GM19240 (cell line): ENCODE measurements at regions not wholly inside any gene's neighbourhood (a gene's known extent, or its start where the extent isn't known, plus 50 kb on each side); places are given as distances from the start of the nearest gene placed in this dataset.
"Not testable (repeated sequence)": the region's sequence is repeated elsewhere in the genome, so short reads cannot be mapped to it uniquely, and the experiment has no call there.

Experiments
- DNase-seq: peaks from one replicate; pipeline ENCODE4 v3.0.0; 2011; ENCODE audit warnings: low spot score; ENCODE audit not compliant: insufficient read length

DNA sequence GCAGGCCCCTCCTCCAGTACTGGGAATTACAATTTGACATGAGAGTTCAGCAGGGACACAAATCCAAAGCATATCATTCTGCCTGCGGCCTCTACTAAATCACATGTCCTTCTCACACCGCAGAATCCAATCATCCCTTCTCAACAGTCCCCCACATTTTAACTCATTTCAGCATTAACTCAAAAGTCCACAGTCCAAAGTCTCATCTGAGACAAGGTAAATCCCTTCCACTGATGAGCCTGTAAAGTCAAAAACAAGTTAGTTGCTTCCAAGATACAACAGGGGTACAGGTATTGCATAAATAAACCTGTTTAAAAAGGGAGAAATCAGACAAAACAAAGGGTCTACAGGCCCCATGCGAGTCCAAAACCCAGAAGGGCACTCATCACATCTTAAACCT, 64.0 kb downstream of the EBNA1BP2 start:
- no peak for DNase-seq

DNA sequence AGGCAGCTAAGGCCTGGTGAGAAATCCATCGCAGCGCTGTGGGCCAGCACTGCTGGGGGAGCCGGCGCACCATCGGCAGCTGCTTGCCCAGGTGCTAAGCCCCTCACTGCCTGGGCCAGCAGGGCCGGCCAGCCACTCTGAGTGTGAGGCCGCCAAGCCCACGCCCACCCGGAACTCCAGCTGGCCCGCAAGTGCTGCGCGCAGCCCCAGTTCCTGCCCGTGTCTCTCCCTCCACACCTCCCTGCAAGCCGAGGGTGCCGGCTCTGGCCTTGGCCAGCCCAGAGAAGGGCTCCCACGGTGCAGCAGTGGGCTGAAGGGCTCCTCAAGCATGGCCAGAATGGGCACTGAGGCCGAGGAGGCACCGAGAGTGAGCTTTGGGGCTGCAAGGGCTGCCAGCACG, 64.4 kb downstream of the EBNA1BP2 start:
- DNase-seq = no peak

DNA sequence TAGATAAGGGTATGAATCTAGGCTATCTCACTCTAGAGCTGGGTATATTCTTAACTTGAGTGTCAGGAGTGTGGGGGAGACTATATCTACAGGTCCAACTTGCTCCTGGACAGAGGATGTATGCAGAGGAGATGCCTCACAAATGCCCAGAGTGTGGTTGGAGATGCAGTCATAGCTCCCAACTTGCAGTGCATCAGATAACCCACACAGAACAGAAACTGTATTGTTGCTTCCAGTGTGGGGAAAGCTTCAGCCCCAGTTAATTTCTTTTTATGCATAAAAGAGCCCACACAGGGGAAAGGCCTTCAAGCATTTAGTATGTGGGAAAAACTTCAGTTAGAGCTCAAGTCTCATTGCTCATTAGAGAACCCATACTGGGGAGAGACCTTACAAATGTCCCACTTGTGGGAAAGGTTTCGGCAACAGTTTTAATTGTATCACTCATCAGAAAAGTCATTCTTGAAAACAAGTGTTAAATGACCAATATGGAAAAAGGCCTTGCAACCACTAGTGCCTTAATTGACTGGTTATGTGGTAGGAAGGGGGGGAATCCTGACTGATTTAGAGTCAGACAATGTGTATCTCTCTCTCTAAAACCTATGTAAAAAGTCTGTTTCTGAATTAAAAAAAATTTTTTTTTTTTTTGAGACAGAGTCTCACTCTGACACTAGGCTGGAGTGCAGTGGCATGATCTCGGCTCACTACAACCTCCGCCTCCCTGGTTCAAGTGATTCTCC, 67.9 kb downstream of the EBNA1BP2 start:
- DNase-seq = no peak

DNA sequence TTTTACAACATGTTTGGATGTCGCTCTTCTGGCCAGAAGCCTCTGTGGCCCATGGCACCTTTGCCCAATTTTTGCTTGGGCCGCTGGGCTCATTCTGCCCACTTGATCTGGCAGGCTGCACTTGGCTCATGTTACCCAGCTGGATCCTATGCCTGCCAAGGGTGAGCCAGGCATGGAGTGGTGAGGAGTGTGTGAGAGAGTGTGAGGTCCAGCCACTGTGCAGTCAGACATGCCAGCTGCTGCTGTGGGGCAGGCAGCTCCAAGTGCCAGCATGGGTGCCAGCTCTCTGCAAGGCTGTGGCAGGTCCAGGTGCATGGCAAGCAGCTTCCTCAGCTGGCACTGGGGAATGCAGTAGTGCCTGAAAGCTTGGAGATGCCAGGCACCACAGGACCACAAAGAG, 71.0 kb downstream of the EBNA1BP2 start:
- DNase-seq = no peak

DNA sequence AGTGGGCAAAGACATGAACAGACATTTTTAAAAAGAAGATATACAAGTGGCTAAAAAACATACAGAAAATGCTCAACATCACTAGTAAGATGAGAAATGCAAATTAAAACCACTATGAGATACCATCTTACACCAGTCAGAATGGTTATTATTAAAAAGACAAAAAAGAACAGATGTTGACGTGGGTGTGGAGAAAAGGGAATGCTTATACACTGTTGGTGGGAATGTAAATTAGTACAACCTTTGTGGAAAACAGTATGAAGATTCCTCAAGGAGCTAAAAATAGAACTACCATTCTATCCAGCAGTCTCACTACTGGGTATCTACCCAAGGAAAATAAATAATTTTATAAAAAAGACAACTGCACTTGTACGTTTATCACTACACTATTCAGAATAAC, 73.9 kb downstream of the EBNA1BP2 start:
- no peak for DNase-seq

DNA sequence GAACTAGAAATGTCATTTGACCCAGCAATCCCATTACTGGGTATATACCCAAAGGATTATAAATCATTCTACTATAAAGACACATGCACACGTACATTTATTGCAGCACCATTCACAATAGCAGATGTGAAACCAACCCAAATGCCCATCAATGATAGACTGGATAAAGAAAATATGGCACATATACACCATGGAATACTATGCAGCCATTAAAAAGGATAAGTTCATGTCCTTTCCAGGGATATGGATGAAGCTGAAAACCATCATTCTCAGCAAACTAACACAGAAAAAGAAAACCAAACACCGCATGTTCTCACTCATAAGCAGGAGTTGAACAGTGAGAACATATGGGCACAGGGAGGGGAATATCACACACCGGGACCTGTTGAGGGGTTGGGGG, 75.6 kb downstream of the EBNA1BP2 start:
- not testable (repeated sequence) for DNase-seq

DNA sequence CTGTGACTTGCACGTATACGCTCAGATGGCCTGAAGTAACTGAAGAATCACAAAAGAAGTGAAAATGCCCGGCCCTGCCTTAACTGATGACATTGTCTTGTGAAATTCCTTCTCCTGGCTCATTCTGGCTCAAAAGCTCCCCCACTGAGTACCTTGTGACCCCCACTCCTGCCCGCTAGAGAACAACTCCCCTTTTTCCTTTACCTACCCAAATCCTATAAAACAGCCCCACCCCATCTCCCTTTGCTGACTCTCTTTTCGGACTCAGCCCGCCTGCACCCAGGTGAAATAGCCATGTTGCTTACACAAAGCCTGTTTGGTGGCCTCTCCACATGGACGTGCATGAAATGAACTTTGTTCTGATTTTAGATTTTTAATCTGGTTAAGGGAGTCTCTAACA, 81.3 kb downstream of the EBNA1BP2 start:
- not testable (repeated sequence) for DNase-seq

DNA sequence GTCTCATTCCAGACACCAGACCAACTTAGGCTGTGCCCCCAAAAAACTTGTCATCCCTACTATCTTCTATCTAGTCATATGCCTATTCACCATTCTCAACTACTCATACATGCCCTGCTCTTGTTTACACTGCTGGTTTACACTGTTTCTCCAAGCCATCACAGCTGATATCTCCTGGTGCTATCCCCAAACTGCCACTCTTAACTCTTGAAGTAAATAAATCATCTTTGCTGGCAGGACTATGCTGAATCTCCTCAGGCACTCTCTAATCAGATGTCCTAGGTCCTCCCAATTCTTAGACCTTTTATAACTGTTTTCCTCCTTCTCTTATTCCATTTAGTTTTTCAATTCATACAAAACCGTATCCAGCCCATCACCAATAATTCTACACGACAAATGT, 81.9 kb downstream of the EBNA1BP2 start:
- not testable (repeated sequence) for DNase-seq

DNA sequence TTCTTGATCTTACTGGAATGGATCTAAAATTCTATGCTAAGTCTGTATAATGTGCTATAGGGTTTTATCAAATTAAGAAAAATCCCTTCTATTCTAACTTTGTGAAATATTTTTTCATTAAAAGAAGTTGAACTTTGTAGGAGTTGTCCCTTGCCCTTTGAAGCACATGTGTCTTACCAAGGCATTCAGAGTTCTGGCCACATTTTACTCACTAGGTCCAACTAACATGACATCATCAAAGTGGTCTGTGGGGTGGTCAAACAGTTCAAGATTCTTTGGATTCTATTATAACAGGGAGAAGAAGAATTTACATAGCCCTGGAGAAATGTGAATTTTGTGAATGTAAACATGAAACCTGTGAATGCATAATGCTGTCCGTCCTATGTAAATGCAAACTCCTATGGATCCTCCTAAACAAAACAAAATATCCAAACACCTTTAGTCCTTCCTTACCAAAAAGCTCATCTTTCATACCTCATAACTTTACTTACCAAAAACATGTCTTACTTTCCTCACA, 88.7 kb downstream of the EBNA1BP2 start:
- no peak for DNase-seq

DNA sequence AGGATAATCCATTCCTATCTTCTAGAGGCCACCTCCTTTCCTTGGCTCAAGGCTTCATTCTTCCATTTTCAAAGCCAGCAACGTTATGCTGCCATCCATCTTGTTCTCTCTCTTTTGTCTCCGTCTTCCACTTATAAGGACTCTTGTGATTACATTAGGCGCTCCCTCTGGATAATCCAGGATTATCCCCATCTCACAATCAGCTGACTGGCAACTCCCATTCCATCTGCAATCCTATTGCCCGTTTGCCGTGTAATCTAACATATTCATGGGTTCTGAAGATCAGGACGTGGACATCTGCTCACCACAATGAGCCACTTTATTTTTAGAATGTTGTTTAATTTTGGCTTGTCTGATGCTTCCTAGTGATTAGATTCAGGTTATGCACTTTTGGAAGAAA, 89.3 kb downstream of the EBNA1BP2 start:
- no peak for DNase-seq

DNA sequence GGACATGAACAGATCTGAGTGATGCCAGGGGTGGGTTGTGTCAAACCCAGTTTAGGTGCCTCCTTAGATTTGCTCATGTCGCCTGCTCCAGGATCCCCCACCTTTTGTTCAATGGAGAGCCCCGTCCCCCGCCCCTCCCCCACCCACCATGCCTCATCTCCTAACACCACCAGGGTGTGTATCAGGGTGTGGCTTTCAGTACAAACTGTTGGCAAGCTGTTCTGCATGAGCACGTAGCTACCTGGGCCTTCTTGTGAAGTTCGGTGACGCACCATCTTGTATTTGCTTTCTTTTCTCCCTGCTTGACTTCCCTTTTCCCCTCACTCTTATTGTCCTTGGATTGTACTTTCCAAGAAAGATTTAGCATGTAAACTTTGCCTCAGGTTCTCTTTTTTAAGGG, 94.8 kb downstream of the EBNA1BP2 start:
- no peak for DNase-seq

DNA sequence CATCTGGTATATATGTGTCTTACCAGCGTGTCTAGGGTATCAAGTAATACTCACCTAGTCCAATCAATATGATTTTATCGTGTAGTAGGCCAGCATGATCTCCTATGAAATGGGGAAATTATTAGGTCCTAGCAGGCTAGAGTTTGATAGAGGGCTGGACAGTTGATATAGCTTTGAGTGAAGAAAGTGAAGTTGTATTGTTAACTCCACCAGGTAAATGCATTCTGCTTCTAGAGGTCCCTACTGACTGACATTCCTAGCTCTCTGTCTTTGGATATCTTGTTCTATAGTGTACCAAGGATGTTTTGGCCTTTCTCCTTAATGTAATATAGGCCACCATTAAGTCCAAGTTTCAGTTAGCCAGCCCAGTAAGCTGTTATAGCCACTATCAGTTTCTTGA, 97.4 kb downstream of the EBNA1BP2 start:
- no peak for DNase-seq

DNA sequence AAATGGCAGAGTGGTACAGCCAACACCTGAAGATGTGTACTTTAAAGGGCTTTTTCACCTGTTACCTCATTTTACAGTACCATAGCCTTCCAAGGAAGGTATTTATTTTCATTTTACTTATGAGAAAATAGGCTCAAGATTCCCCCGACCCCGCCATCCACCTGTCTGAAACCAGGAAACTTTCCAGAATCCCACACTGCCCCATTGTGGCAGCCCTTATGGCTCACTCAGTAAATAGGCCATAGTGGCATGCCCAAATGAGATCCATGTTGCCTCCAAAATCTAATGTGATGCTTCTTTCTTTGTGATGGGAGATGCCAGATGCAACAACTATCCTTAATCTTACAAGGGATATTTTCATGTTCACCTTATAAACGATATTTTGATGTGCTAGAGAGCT, 97.8 kb downstream of the EBNA1BP2 start:
- no peak for DNase-seq

DNA sequence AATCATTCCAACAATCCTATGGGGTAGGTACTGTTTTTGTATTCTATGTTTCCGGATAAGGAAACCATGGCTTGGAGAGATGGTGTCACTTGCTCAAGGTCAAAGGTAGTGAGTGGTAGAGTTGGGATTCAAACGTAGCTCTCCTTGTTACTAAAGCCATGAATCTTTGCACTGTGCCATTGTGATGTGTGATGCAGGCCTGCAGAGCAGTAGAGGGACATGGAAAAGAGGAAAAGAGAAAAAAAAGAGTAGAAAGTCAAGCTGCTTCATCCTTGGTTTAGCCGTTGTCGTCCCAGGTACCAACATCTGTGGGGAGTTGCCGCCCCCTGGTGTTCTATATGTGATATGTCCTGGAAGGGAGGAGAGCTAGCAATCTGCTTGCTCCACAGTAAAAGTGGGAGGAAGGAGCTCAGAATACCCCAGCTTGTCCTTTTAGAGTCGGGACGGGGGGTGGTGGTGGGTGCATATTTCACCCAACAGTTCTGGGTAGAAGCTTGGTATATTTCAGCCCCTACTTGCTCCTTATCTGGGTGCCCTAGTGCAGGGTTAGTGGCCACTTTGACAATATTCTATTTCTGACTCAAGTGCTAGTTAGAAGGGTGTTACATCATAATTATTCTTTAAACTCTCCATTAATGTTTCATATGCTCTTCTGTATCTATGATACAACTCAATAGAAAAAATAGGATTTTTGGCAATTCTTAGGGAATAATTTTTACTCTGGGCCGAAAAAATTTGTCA, 98.4 kb downstream of the EBNA1BP2 start:
- DNase-seq = peak; percentile 66

DNA sequence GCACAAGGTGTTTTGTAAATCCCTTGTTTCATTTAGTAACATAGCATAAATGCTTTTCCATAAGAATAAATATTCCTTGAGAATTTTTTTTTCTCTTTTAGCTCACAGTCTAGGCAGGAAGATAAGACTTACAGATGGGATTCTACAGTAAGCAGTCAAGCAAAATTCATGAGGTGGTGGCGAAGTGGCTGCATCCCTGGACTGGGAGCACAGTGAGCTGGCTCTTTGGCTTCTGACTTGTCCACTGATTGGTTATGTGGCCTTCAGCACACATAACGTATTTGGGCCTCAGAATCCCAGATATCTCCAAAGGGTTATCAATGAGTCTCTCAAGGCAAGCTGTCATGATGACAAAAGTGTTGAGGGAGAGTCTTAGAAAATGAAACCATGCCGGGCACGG, 99.8 kb downstream of the EBNA1BP2 start:
- DNase-seq = no peak

DNA sequence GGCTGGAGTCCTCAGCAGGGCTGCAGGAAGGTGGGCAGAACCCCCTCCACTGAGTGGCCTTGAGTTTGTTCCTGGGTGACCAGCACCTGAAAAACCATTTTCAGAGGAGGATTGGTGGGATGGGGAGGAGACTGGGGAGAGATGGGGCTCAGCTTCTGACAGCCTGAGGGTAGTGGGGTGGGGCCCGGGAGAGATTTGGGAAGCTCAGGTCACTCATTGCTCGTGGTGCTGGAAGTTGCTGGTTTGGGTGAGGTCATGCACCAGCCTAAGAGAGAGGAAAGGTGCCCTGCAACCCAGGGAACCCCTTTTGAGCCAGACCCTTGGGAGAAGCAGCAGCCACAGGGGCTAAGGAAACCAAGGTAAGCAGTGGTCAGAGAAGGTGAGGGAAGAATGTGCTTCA, 100.8 kb downstream of the EBNA1BP2 start:
- no peak for DNase-seq

DNA sequence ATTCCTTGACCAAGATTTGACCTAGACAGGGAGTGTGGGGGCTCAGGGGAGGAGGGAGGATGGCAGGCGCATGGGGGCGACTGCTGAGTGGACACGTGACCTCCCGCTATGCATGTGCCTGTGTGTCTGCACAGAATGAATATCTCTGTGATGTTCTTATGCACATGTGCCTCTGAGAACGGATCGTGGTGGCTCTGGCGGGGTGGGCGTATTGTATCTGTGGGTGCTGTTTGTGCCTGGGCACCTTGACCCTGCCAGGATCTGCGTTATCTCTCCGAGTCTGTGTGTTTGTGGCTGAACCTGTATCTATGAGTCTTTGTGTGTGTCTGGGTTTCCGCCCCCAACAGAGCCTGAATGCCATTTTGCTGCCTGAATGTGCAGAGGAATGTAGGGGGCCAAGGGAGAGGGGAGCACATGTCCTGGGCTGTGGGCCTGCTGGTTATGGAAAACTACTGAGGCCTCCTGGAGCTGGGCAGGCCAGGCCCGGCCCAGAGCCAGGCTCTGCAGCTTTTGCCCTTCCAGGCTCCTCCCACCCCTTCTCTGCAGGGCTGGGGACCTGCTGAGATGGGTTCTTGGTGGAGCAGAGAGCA, 102.5 kb downstream of the EBNA1BP2 start:
- DNase-seq = no peak

DNA sequence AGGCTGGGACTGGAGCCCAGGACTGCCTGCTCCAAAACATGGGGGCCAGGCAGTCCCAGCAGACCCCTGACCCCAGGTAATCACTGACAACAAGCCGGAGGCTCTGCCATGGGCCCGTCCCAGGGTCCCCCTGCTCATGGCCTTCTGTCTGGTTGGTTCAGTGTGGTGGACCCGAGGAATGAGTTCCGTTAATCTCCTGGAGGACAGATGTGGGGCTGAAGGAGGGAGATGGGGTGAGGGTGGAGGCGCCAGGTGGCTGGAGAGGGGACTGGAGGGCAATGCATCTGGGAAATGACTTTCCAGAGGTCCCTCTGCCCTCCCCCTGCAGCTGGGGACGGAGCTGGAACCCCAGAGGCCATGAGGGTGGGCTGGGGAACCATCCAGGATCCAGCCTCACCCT, 103.2 kb downstream of the EBNA1BP2 start:
- DNase-seq = no peak

DNA sequence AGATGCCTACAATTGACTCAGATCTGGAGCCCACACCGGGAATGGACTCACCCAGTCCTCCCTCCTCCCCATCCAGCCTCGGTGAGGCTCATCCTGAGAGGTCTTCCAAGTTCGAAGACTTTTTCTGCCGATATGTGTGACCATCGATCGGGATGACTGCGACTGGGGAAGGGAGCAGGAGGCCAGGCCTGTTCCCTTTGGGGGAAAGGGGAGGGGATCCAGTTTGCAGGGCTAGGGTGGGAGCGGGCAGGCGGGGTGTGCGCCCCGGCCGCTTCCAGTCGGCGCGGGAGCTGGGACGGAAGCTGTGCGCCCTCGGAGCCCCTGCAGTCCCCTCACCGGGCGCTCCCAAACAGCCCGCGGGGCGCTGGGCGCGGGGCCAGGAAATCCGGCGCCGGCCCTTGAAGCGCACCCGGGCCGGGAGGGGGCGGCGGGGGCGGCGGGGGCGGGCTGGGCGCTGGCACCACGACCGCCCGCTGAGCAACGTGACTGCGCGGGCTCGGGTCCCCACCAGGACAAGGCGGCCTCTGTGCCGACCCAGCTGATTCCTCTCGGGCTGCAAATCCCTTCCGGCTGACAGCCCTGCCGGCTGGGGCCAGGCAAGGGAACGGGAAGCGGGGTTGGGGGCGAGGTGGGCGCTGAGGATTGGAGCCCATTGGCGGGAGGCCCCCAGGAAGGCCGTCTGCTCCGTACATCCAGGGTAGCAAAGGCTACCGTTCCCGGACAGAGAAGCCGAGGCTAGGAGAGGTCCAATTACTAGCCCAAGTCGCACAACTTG, 103.9 kb downstream of the EBNA1BP2 start:
- DNase-seq = no peak

DNA sequence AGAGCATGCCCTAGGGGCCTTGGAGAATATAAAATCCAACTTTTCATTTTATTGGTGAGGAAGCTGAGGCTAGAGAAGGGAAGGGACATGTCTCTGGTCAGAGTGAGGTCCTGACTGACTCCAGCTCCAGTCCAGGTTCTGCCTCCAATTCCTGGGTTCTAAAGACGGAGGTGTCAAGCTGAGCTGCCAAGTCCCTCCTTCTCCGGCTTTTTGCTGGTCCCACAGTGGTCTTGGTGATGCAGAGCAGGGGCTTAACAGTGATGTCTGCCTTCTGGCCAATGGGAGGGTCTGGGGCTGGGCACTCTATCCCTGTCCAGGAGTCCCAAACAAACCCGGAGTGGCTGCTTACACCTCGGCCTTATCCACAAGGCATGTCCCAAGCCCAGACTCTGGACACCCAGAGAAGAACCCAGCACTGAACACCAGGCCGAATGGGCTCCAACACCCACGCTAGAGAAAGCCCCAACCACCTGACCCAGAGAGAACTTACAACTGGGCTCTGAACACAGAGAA, 104.8 kb downstream of the EBNA1BP2 start:
- DNase-seq = no peak

DNA sequence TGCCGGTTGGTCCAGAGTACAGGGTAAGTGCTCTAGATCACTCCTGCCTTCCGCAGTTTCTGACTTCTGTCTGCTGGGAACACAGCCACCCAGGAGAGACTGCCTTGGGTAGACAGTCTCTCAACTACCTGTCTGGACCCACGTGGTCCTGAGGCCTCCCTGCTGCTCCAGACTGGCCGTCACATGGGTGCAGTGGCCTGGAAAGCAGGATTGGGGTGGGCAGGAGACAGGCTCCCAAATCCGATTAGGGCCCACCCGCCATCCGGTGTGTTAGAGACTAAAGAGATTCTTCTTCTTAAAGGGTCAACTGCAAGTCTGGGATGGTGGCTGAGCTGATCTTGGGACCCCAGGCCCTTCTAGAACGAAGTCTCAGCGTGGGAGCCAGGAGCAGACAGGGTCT, 105.5 kb downstream of the EBNA1BP2 start:
- no peak for DNase-seq
